GM18861 (cell line): ENCODE measurements at regions not wholly inside any gene's neighbourhood (a gene's known extent, or its start where the extent isn't known, plus 50 kb on each side); places are given as distances from the start of the nearest gene placed in this dataset.

Experiments
- ATAC-seq: cut with Tn5 transposase; IDR thresholded peaks from one replicate; pipeline ENCODE4 v1.9.1; 2021; ENCODE audit not compliant: unreplicated experiment

DNA sequence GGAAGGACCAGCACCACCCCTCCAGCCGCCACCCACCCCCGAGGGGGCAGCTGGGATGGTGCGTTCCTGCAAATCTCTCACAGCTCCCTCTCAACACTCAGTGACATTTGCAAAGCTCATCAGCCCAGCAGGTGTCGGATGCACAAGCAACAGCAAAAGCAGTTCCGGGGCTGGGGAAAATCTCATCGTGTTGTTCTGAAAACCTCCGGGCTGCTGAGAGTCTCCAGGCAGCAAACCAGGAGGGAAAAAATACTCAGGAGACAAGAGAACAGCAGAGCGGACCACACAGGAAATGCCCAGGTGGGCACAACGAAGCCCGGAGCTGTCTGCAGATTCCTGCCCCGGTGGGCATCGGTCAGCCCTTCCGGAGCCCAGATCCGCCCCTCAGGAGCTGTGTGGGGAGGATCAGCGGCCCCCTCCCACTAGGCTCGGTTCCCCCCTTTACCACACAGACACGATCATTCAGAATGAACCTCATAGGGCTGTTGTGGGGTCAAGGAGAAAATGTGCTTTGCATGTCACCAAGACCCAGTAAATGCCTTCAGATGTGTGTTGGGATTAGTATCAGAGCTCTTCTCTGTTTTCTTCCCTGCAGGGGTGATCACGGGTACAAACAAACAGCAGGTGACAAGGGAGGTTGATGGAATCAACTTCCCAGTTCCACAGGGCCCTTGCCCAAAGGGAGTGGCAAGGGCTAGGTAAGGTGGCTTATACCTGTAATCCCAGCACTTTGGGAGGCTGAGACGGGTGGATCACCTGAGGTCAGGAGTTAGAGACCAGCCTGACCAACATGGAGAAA, 127.0 kb upstream of the TIAM1 start:
- no peak for ATAC-seq

DNA sequence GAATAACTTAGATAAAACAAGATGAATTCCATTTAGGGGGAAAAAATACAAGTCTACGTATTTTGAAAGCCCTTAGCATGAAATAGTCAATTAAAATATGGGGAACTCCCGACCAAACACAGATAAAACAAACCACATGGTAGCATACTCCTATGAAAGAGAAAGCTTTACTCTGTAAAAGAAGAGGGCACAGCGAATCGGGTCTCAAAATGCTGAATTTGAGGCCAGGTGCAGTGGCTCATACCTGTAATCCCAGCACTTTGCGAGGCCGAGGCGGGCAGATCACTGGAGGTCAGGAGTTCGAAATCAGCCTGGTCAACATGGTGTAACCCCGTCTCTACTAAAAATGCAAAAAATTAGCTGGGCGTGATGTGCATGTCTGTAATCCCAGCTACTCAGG, 116.9 kb upstream of the TIAM1 start:
- no peak for ATAC-seq

DNA sequence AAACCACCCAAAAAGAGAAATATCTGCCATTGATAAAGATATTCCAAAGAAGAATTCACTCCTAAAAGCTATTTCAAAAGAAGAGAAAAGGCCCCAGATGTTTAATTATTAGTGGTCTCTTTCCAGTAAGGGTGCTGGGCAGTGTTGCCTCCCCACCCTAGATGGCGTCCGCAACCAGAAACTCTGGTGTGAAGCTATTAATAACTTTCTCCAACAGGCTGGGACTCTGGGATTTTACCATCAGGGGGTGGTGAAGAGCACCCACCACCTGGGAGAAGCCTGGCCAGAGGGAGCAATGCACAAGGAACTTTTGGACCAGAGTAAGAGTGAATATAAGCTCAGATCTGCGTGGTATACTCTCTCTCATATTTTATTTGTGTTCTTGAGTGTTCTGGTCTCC, 115.4 kb upstream of the TIAM1 start:
- no peak for ATAC-seq

DNA sequence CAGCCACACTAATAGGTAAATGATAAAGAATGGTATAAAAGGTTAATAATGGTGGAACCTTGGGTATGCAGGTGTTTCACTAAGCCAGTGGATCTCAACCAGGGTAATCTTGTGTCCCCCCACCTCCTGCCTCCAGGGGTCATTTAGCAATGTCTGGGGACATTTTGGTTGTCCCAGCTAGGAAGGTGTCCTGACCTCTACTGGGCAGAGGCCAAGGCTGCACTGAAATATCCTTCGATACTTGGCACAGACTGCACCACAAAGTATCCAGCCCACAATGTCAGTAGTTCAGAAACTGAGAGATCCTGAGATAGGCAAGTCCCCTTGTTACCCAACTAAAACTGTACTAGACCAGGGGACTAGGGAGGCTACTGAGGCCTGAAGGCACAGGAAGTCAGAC, 113.6 kb upstream of the TIAM1 start:
- no peak for ATAC-seq

DNA sequence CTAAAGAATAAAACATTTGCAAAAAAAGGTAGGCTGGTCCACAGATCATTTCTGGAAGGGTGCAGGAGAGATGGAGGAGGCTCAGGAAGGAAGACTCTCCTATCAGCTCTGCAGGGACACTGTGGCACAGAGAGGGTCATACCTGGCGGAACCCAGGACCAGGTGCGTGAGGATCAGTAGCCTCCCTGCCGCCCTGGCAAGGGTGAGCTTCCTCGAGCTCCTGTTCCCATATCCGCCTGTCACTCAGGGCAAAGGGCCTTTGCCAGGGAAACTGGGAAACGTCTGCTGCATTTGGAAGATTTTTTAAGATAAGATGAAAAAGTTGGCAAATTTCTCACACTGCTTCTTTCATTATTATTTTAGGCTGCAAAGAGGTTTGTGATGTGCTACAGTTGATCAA, 112.1 kb upstream of the TIAM1 start:
- no peak for ATAC-seq

DNA sequence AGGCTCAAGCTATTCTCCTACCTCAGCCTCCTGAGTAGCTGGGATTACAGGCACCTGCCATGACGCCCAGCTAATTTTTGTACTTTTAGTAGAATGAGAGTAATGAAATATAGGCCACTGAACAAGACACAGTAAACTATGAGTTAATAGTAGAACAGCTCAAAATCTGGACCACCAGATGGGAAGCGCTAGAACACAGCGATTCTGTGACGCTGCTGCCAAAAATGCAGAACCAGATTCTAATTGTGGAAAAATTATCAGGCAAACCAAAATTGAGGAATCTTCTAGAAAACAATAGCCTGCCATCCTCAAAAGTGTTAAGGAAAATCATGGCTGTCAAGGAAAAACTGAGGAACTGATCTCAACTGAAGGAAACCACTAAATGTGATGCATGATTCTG, 111.4 kb upstream of the TIAM1 start:
- ATAC-seq, result no peak

DNA sequence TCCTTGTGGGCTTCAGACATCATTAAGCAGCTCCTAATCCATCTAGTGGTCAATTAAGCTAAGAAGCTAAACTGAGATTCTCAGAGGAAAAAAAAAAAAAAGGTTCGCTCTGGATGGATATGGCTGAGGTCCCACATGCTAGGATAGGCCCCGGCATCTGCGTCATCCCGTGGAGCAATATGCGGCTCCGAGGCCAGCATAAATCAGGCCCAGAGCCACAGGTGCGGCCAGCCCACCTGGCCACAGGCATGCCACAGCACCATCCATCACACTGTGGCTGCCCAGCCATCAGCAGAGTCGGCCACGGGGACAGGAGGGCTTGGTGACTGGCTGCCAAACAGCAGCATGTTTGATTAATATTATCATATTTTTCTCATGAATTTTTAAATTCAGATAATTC, 106.9 kb upstream of the TIAM1 start:
- ATAC-seq, result no peak

DNA sequence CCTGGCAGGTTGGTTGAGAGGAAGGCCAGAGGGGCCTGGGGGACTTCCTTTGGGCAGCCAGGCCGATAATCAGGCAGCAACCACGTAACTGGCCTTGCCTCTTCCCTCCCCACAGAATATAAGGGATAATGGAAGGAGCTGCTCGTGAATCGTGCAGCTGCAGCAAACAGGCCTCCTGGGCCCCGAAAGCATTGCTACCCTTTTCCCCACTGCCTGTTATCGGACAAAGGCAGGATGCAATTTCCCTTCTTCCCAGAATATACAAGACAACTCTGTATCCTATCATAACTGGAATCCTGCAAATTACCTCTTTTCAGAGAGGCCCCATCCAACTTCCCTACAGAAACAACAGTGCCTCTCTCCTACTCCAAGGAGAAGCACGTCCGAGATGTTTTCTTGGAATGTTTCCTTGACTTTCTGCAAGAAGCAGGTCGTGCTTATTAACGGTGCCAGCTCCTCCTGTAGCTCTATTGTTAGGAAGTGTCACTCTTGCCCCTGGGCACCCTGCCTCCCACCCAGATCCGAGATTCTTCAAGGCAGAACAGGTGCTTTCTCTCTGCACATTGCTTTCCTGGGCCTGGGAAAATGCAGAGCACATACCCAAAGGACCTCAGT, 106.0 kb upstream of the TIAM1 start:
- no peak for ATAC-seq

DNA sequence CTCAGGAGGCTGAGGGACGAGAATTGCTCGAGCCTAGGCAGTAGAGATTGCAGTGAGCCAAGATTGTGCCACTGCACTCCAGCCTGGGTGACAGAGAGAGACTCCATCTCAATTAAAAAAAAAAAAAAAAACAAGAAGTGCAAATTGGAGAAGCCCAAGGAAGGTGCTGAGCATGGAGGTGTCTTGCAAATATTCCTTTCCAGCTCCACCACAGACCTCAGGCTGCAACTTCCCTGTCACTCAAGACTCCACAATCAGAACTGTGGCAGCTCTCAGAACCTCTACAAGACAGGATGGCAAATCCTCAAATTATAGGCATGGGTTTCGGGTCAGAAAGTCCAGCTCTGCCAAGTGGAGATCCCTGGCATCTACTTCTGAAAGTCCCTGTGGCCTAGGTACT, 104.4 kb upstream of the TIAM1 start:
- no peak for ATAC-seq

DNA sequence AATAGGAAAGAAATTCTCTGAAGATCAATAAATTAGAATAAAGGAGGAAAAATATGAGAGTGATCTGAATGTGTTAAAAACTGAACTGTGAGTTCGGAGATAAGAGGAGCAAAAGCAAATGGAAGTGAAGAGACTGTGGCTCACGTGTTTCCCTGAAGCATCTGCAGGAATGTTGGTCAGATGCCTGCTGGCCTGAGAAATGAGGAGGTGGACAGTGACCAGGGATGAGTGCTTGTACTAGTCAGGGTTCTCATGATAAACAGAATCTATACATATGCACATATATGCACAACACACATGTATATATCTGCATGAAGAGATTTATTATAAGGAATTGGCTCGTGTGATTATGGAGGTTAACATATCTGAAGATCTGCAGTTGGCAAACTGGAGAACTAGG, 103.4 kb upstream of the TIAM1 start:
- ATAC-seq, result no peak

DNA sequence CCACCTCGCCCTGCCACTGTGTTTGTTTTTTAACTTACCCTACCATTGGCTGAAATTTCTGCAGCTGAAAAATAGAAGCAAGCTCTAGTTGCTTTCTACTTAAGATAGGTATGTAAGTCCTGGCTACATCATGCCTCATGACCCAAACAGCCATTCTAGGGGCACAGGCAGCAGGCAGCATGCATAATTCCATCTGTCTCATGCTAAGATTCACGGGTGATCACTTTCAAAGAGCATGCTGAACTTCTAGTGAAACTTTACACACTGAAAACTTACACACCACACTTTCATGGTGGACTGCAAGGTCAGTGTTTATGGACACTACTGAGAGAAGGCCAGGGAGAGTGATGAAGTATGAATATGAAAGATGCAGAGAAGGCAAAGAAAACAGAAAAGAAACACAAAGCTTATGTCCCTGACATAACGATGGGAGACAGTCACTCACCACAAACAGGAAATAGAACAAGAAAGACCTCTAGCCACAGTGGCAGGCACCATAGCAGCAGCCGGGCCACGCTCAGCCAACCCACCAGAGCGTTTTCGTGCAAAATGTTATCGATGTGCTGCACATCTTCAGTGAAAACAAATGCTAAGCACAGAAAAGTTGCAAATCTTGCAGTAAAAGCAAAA, 102.3 kb upstream of the TIAM1 start:
- ATAC-seq, result no peak

DNA sequence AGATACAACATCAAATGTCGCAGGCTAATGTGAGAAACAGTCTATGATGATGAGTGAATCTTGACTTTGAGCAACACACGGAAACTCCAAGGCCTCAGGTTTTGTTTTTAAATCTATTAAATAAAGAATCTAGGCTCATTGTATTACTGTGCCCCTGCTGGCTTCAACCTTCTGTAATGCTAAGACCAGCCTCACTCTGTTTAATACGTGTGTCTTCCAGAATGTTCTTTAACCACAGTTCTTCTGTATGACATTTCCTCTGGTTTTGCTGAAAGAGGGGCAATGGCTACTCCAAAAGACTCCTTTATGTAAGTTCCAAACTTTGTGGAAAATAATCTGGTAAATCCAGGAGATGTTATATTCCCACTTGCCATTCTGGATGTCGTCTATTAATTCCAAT, 101.1 kb upstream of the TIAM1 start:
- no peak for ATAC-seq

DNA sequence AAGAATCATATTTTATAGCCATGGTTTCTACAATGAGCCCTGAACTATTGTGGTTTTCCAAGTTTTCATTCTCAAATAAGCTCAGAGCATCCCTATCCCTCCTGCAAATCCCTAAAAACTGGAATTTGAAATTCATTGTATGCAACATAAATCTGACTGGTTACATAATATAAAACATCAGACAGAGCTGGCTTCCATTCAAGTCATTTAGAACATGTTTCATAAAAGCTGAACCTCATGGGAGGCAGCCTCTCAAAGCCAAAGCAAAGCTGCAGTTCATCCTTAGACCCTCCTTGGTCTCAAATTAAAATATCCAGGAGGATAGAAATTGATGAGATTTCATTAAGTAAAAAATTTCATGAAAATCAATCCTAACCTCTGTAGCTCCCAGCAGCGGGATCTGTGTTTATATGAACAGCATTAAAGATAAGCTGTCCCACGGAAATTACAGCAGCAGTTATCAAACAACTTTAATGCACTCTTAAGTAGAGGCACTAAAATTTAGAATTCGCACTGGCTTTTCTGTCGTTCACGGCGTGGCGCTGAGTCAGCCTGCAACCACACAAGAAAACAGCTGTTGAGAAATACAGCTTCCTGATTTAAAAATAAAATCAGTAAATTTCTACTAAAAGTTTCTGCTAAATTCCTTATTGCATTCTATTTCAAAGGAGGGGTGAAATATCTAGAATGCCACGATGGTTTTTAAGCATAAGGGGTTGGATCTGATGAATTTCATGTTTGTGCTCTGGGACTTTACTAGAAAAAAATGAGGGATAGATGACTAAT, 99.9 kb upstream of the TIAM1 start:
- ATAC-seq, result no peak

DNA sequence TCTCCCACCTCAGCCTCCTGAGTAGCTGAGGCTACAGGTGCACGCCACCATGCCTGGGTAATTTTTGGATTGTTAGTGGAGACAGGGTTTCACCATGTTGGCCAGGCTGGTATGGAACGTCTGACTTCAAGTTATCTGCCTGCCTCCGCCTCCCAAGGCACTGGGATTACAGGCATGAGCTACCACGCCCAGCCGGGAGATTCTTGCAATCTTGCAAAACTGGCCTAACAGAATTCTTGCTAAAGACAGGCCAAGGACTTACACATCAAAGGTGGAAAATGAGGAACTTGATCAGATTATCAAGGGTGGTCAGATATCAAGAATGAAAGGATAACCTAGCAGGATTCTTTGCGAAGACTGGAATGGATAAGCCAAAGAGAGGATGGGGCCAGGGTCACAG, 98.3 kb upstream of the TIAM1 start:
- no peak for ATAC-seq

DNA sequence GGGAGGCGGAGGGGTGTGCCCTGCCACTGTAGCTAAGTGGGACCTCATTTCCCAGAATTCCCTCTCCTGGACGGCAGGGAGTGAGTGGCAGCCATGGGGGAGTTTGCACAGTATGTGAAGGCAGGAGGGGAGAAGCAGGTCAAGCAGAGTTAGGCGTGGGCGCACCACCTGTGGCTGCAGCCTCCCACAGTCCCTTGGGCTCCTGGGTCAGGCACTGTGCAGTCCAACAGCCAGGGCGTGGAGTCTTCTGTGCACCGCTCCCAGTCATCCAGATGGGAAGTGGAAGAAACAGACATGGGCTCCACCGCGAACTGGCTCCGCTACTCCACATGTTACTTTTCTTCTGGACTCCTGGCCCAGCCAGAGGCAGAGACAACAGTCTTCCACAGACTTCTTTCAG, 85.4 kb upstream of the TIAM1 start:
- no peak for ATAC-seq

DNA sequence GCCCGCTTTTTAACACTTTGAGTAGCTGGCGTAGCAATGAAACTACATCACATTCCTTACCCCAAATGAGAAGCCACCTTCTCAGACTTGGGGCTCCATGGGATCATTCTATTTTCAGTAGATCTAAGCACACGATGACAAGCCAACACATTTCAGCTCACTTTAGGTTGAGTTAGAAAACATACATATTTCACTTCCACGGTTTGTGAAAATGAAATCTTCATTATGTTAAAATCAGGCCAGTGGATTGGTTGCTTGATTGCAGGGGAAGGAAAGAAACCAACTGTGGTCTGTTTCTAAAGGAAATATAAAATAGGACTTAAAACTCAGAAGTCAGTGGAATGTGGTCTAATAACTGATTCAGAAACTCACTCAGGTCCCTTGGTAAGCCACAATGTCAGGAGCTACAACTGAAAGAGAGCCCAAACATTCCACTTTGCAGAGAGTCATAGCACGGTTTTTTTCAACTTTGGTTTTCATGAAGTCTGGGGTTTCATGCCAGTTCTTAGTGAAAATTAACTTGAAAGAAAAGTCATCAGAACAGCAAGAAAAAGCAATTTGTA, 82.3 kb upstream of the TIAM1 start:
- no peak for ATAC-seq

DNA sequence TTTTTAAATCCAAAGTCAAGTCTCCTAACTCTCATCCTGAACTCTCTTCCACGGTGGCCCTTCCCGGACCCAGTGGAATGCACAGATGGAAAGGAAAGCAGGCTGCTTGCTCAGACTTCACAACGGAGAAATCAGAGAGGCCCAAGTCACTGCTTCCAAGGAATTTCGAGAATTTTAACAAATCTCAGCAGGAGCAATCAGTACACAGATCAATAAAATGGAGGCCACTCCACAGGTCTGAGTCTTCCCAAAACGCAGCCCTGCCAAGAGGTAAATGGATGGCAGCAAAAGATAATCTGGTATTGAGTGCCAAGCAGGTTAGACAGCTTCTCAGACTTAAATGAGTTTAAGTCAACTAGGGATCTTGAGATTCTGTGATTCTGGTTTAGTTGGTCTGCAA, 81.1 kb upstream of the TIAM1 start:
- no peak for ATAC-seq

DNA sequence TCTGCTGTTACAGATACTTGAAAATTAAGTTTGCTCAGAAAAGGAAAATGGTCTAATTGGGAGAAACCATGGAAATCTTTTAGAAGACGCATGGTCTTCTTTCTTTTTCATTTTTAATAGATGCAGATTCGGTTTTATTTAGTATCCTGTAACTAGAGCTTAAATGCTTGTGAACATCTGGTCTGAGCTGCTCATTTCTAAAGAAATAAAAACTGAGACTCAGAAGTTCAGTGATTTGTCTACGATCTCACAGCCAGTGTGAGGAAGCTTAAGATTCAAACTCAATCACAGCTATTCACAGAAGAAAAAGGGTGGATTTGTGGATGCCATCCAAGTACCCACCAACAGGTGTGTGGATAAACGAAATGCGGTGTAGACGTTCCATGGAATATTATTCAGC, 80.0 kb upstream of the TIAM1 start:
- ATAC-seq, result no peak

DNA sequence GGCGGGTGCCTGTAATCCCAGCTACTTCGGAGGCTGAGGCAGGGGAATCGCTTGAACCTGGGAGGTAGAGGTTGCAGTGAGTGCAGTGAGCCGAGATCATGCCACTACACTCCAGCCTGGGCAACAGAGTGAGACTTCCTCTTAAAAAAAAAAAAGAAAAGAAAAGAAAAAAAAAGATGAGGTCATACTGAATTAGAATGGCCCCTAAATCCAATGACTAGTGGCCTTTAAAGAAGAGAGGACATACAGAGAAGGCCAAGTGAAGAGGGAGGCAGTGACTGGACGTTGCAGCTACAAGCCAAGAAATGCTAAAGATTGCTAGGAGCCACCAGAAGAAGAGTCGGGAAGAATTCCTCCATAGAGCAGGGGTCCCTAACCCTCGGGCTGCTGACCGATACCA, 76.9 kb upstream of the TIAM1 start:
- ATAC-seq, result no peak

DNA sequence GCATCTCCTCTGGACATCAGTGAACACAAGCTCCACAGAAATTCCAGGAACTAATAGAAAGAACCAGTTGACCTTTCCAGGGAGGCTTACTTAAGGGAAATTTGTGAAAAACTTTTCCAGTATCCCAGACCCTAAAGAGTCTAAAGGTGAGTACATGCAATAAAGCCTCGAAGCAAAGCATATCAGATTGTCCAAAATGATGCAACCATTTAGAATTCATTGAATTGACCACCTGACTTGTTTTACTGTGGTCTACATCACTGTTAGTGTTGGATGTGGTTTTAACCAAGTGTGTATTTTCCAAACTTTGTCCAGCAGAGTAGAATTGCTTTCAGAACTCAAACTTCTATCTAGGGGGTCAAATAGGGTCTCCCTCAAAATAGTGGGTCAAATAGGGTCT, 76.3 kb upstream of the TIAM1 start:
- ATAC-seq, result no peak

DNA sequence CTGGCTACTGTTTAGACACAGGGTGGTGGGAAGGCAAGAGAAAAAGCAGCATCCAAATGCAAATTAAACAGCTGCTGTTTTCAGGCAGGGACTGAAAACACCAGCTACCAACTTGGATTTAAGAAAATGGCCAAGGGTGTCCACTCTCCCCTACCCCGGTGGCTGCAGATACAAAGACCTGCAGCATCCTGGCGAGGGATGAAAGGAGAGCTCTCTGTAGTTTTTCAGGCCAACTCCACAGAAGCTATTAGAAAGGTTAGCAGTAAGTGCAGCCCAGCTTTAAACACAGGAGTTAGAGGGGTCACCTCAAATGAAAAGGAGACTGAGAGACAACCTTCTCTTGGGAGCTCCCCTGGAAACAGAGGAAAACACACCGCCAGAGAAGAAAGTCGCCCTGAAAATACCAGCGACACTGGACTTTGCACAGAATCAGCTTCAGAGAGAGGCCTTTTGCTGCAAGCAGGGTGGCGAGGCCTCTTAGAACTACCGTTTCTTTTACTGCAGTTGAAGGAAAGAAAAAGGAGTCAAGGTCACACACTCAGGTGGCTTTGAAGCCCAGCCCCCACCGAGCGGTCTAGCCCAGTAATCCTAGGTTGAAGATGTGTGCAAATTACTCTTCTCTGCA, 74.4 kb upstream of the TIAM1 start:
- ATAC-seq, result no peak
